ENCODE measurements at regions not wholly inside any gene's neighbourhood (a gene's known extent, or its start where the extent isn't known, plus 50 kb on each side); places are given as distances from the start of the nearest gene placed in this dataset.

DNA sequence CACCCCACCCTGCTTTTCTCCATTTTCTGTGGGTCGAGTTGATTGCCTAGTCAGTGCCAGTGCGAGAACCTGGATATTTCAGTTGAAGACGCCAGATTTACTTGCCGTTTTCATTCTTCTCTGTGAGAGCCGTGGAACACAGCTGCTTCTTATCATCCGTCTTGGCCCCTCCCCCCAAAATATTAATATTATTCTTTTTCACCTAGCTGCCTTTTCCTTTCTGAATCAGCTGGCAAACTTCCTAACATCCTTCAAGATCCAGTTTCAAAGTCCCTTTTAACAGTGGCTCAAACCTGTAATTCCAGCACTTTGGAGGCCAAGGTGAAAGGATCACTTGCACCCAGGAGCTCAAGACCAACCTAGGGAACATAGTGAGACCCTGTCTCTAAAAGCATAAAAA, 117.1 kb upstream of the RASA1 start:
- H3K4me3 ChIP-seq, result no peak overlapping the region
- no peak overlapping the region for H3K9ac ChIP-seq
- peaks cover 0 to 23% (median 7%) of the 10 kb centered on the region in 10 experiments; a peak in 12 of 20 replicates for H3K4me1 ChIP-seq
- no peaks in the 10 kb centered on the region for H3K36me3 ChIP-seq
- no peaks in the 10 kb centered on the region for H3K27me3 ChIP-seq
- TF ChIP-seq Cebpa-rat (IDR thresholded peaks at IDR 0.05), result no peak
- H3K27ac ChIP-seq, result no peak overlapping the region
- no peaks in the 10 kb centered on the region for H3K9me3 ChIP-seq (replicated peaks in 1 of 11)
- no peak overlapping the region for H3K4me2 ChIP-seq
- no peaks in the 10 kb centered on the region for H4K20me1 ChIP-seq

DNA sequence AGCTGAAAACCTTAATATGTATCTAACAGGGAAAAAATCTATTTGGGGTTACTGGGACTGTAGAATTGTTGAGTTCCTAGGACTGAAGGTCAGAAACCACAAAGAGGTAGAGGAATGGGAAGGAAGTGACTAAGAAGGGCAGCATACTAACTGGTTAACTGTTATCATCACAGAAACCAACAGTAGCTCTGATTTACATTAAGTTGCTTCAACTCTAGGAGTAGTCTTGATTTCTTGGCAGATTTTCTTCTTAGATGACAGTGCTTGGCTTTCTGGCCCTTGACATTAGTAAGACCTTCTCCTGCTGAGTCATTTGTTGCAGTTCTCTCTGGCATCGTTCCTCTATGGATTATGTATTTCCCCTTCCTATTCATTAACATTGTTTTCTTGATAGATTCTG, 116.1 kb upstream of the RASA1 start:
- no peaks in the 10 kb centered on the region for H3K27me3 ChIP-seq
- H4K20me1 ChIP-seq, result no peaks in the 10 kb centered on the region
- no peak overlapping the region for H3K27ac ChIP-seq
- H3K9me3 ChIP-seq (replicated peaks in 1 of 11), result no peaks in the 10 kb centered on the region
- peaks cover 0 to 23% (median 7%) of the 10 kb centered on the region in 10 experiments; a peak in 12 of 20 replicates for H3K4me1 ChIP-seq
- no peak overlapping the region for H3K4me3 ChIP-seq
- no peak overlapping the region for H3K9ac ChIP-seq
- TF ChIP-seq Cebpa-rat (IDR thresholded peaks at IDR 0.05), result no peak
- H3K4me2 ChIP-seq, result peak overlapping the region in 7 of 11 experiments; percentile 5 to 51 (median 30); a peak in 11 of 22 replicates
- no peaks in the 10 kb centered on the region for H3K36me3 ChIP-seq

- H3K36me3 ChIP-seq, result no peaks in the 10 kb centered on the region
- no peak overlapping the region for H3K4me3 ChIP-seq
- H4K20me1 ChIP-seq, result no peaks in the 10 kb centered on the region
- no peak overlapping the region for H3K9ac ChIP-seq
- H3K9me3 ChIP-seq (replicated peaks in 1 of 11), result no peaks in the 10 kb centered on the region
- no peak overlapping the region for H3K27ac ChIP-seq
- no peak for TF ChIP-seq Cebpa-rat (IDR thresholded peaks at IDR 0.05)
- peak overlapping the region in 3 of 11 experiments; percentile 30 to 67 (median 45); a peak in 6 of 22 replicates for H3K4me2 ChIP-seq
- peaks cover 0 to 23% (median 7%) of the 10 kb centered on the region in 10 experiments; a peak in 12 of 20 replicates for H3K4me1 ChIP-seq
- no peaks in the 10 kb centered on the region for H3K27me3 ChIP-seq
Observed at GRCh38 chr5:87152886-87153285, 114.8 kb upstream of the RASA1 start.

DNA sequence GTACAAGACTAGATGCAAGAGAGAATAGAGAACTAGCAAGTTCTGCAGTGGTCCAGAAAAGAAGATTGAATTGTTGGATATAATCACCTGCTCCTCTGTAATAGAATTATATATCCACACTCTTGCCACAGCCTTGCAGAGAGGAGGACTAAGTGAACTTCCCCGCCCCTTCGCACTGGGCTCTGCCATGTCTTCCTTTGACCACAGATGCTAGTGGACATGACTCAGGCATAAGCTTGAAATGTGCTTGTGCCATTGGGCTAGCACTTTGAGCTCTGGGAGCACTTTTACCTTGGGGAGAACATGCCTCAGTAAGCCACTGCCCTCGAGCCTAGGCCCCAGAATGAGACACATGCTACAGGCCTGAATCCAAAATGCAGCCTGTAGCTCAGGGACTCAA, 113.5 kb upstream of the RASA1 start:
- Histone ChIP-seq H3K27me3 (no peaks in the 10 kb centered on the region), H4K20me1 (no peaks in the 10 kb centered on the region), H3K9me3 (replicated peaks in 1 of 11) (no peaks in the 10 kb centered on the region), H3K4me3 (no peak overlapping the region), H3K36me3 (no peaks in the 10 kb centered on the region), H3K4me1 (peaks cover 0 to 23% (median 7%) of the 10 kb centered on the region in 10 experiments; a peak in 12 of 20 replicates), H3K9ac (no peak overlapping the region), H3K27ac (no peak overlapping the region), H3K4me2 (no peak overlapping the region)
- no peak for TF ChIP-seq Cebpa-rat (IDR thresholded peaks at IDR 0.05)

GRCh38 chr5:87155106-87155505, 112.6 kb upstream of the RASA1 start:
- H3K4me3 ChIP-seq, result no peak overlapping the region
- no peaks in the 10 kb centered on the region for H3K27me3 ChIP-seq
- H3K4me1 ChIP-seq, result peaks cover 0 to 23% (median 7%) of the 10 kb centered on the region in 10 experiments; a peak in 12 of 20 replicates
- no peaks in the 10 kb centered on the region for H3K9me3 ChIP-seq (replicated peaks in 1 of 11)
- H3K4me2 ChIP-seq, result no peak overlapping the region
- no peaks in the 10 kb centered on the region for H3K36me3 ChIP-seq
- H4K20me1 ChIP-seq, result no peaks in the 10 kb centered on the region
- no peak for TF ChIP-seq Cebpa-rat (IDR thresholded peaks at IDR 0.05)
- no peak overlapping the region for H3K27ac ChIP-seq
- H3K9ac ChIP-seq, result no peak overlapping the region

GRCh38 chr5:87156631-87157030, 111.1 kb upstream of the RASA1 start:
- Histone ChIP-seq H3K27ac (no peak overlapping the region), H3K36me3 (no peaks in the 10 kb centered on the region), H3K4me3 (no peak overlapping the region), H3K9me3 (replicated peaks in 1 of 11) (no peaks in the 10 kb centered on the region; a peak in 1 of 22 replicates), H4K20me1 (no peaks in the 10 kb centered on the region), H3K4me2 (no peak overlapping the region), H3K4me1 (peaks cover 0 to 16% (median 2%) of the 10 kb centered on the region in 10 experiments; a peak in 11 of 20 replicates), H3K27me3 (no peaks in the 10 kb centered on the region), H3K9ac (no peak overlapping the region)
- TF ChIP-seq Cebpa-rat (IDR thresholded peaks at IDR 0.05), result no peak

GRCh38 chr5:87164409-87164808, 103.3 kb upstream of the RASA1 start:
- no peak overlapping the region for H3K4me2 ChIP-seq
- H3K9ac ChIP-seq, result no peak overlapping the region
- H3K4me3 ChIP-seq, result no peak overlapping the region
- no peaks in the 10 kb centered on the region; a peak in 1 of 22 replicates for H3K9me3 ChIP-seq (replicated peaks in 1 of 11)
- no peaks in the 10 kb centered on the region for H4K20me1 ChIP-seq
- no peak overlapping the region for H3K27ac ChIP-seq
- TF ChIP-seq Cebpa-rat (IDR thresholded peaks at IDR 0.05), result no peak
- no peaks in the 10 kb centered on the region for H3K4me1 ChIP-seq
- no peaks in the 10 kb centered on the region for H3K27me3 ChIP-seq
- H3K36me3 ChIP-seq, result no peaks in the 10 kb centered on the region

- TF ChIP-seq Cebpa-rat (IDR thresholded peaks at IDR 0.05), result no peak
Observed at GRCh38 chr5:87169300-87169991, 98.2 kb upstream of the RASA1 start.

GRCh38 chr5:87170799-87171198, 96.9 kb upstream of the RASA1 start:
- H3K9me3 ChIP-seq (replicated peaks in 1 of 11), result peaks cover 0 to 2% (median 2%) of the 10 kb centered on the region in 11 experiments; a peak in 15 of 22 replicates
- TF ChIP-seq Cebpa-rat (IDR thresholded peaks at IDR 0.05), result no peak
- H3K36me3 ChIP-seq, result no peaks in the 10 kb centered on the region
- H3K27me3 ChIP-seq, result no peaks in the 10 kb centered on the region
- H4K20me1 ChIP-seq, result no peaks in the 10 kb centered on the region
- no peak overlapping the region for H3K4me2 ChIP-seq
- no peaks in the 10 kb centered on the region for H3K4me1 ChIP-seq
- H3K9ac ChIP-seq, result no peak overlapping the region
- no peak overlapping the region for H3K27ac ChIP-seq
- no peak overlapping the region for H3K4me3 ChIP-seq

More at GRCh38 chr5:87169300-87169991, 98.2 kb upstream of the RASA1 start:
- Histone ChIP-seq H3K4me3 (no peak overlapping the region), H3K9me3 (replicated peaks in 1 of 11) (no peaks in the 10 kb centered on the region), H3K27ac (no peak overlapping the region), H4K20me1 (no peaks in the 10 kb centered on the region), H3K36me3 (no peaks in the 10 kb centered on the region), H3K4me2 (no peak overlapping the region), H3K4me1 (no peaks in the 10 kb centered on the region), H3K9ac (no peak overlapping the region), H3K27me3 (no peaks in the 10 kb centered on the region)

GRCh38 chr5:87182649-87183048, 85.0 kb upstream of the RASA1 start:
- H3K27ac ChIP-seq, result no peak overlapping the region
- no peaks in the 10 kb centered on the region for H3K27me3 ChIP-seq
- H3K9me3 ChIP-seq (replicated peaks in 1 of 11), result no peaks in the 10 kb centered on the region
- H3K36me3 ChIP-seq, result no peaks in the 10 kb centered on the region
- H3K9ac ChIP-seq, result no peak overlapping the region
- no peak overlapping the region for H3K4me2 ChIP-seq
- no peak for TF ChIP-seq Cebpa-rat (IDR thresholded peaks at IDR 0.05)
- no peaks in the 10 kb centered on the region for H4K20me1 ChIP-seq
- no peak overlapping the region for H3K4me3 ChIP-seq
- H3K4me1 ChIP-seq, result no peaks in the 10 kb centered on the region

Data from BLaER1 treated with 17β-estradiol and CSF1 and Interleukin-3, amounts not matched to agents 10 nM and 100 nM (cell line).